ENCODE measurements at regions not wholly inside any gene's neighbourhood (a gene's known extent, or its start where the extent isn't known, plus 50 kb on each side); places are given as distances from the start of the nearest gene placed in this dataset.
A peak's percentile ranks its signal among the peaks of the same experiment; 100 is the strongest.

DNA sequence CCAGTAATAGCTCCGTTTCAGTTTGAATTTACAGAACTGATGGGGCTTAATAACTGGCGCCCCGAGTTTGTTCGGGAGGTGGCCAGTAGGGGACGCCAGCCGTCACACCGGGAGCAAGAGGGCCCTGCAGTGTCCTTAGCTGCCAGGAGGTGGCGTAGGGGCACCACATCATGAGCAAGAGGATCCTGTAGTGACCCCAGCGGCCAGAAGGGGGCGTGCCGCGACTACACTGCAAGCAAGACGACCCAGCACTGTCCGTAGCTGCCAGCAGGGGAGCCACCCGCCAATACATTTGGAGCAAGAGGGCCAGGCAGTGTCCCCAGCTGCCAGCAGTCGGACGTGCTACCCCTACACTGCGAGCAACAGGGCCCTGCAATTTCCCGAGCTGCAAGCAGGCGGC, 663.7 kb upstream of the B3GAT1 start:
- Mint-ChIP-seq H3K27ac (peak overlapping the region; percentile 48), H3K9me3 (no peaks in the 10 kb centered on the region), H3K4me1 (ENCODE audit: unreplicated experiment) (no peaks in the 10 kb centered on the region), H3K4me3 (no peak overlapping the region), H3K27me3 (no peaks in the 10 kb centered on the region), H3K36me3 (no peaks in the 10 kb centered on the region)
- DNase-seq (ENCODE audit: extremely low spot score, unreplicated experiment): no peak
- TF ChIP-seq, protein P1, sequence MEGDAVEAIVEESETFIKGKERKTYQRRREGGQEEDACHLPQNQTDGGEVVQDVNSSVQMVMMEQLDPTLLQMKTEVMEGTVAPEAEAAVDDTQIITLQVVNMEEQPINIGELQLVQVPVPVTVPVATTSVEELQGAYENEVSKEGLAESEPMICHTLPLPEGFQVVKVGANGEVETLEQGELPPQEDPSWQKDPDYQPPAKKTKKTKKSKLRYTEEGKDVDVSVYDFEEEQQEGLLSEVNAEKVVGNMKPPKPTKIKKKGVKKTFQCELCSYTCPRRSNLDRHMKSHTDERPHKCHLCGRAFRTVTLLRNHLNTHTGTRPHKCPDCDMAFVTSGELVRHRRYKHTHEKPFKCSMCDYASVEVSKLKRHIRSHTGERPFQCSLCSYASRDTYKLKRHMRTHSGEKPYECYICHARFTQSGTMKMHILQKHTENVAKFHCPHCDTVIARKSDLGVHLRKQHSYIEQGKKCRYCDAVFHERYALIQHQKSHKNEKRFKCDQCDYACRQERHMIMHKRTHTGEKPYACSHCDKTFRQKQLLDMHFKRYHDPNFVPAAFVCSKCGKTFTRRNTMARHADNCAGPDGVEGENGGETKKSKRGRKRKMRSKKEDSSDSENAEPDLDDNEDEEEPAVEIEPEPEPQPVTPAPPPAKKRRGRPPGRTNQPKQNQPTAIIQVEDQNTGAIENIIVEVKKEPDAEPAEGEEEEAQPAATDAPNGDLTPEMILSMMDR (conservative IDR thresholded peaks at IDR 0.05): peak; percentile 67

DNA sequence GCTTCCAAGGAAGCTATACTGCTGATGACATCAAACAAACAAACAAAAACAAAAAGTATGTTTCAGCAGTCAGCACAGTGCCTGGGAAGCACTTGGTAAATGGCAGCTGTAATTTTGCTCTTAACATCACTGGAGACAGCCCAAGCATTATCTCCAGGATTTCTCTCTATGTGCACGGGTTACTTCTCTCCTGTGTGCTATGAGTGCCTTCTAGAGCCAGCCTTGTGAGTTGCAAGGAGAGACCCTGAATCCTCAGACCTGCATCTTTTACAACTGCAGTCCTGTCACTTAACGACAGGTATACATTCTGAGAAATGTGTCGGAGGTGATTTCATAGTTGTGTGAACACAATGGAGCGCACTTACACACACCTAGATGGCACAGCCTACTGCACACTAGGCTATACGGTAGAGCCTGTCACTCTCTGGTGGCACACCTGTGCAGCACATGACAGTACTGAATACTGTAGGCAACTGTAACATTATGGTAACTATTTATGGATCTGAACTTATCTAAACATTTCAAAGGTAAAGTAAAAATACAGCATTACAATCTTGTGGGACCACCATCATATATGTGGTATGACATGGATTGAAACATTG, 662.5 kb upstream of the B3GAT1 start:
- peaks cover 4% of the 10 kb centered on the region for H3K27me3 Mint-ChIP-seq
- H3K4me3 Mint-ChIP-seq: no peak overlapping the region
- no peaks in the 10 kb centered on the region for H3K4me1 Mint-ChIP-seq (ENCODE audit: unreplicated experiment)
- no peak for DNase-seq (ENCODE audit: extremely low spot score, unreplicated experiment)
- no peaks in the 10 kb centered on the region for H3K9me3 Mint-ChIP-seq
- TF ChIP-seq, protein P1 (conservative IDR thresholded peaks at IDR 0.05): peak; percentile 35
- no peaks in the 10 kb centered on the region for H3K36me3 Mint-ChIP-seq
- H3K27ac Mint-ChIP-seq: no peak overlapping the region

DNA sequence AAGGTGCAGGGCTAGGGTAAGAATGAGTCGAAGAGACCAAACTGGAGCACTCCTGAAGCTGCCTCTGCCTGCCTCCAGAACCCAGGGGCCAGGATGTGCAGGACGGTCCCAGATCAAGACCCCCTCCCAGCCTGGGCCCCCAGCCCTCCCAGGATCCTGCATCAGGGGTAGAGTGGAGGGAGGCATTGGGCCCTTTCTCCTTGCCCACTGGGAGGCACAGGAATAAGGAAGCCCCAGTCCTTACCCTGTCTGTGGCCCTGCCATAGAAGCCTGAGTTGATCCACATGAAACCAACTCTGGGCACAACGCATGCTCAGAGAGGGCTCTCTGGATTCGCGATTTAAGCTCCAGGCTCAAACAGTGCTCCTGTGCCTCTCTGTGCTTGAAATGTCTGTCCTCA, 661.8 kb upstream of the B3GAT1 start:
- Mint-ChIP-seq H3K9me3 (no peaks in the 10 kb centered on the region), H3K4me3 (no peak overlapping the region), H3K27ac (no peak overlapping the region), H3K36me3 (no peaks in the 10 kb centered on the region), H3K27me3 (peaks cover 8% of the 10 kb centered on the region), H3K4me1 (ENCODE audit: unreplicated experiment) (no peaks in the 10 kb centered on the region)
- no peak for DNase-seq (ENCODE audit: extremely low spot score, unreplicated experiment)
- TF ChIP-seq, protein P1 (conservative IDR thresholded peaks at IDR 0.05): no peak

DNA sequence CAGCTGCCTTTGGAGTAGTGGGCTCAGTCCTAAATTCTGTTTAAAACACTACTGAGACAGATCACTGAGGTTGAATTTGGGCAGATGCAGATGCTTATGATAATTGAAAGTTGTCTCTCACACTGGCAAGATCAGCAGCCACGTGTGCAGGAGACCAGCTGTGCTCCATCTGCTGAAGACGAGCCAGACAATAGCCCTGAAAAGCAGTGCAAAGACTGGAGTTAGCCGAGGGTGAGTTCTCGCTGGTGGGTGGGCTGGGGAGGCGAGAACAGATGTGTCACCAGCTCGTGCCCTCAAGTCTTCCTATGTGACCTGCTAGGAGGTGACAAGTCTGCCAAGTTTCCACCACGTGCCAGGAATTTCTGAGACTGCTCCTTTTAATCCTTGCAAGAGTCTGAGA, 661.3 kb upstream of the B3GAT1 start:
- Mint-ChIP-seq H3K27ac (no peak overlapping the region), H3K9me3 (no peaks in the 10 kb centered on the region), H3K27me3 (peaks cover 8% of the 10 kb centered on the region), H3K36me3 (no peaks in the 10 kb centered on the region), H3K4me3 (no peak overlapping the region), H3K4me1 (ENCODE audit: unreplicated experiment) (no peaks in the 10 kb centered on the region)
- no peak for DNase-seq (ENCODE audit: extremely low spot score, unreplicated experiment)
- TF ChIP-seq, protein P1 (conservative IDR thresholded peaks at IDR 0.05): no peak

DNA sequence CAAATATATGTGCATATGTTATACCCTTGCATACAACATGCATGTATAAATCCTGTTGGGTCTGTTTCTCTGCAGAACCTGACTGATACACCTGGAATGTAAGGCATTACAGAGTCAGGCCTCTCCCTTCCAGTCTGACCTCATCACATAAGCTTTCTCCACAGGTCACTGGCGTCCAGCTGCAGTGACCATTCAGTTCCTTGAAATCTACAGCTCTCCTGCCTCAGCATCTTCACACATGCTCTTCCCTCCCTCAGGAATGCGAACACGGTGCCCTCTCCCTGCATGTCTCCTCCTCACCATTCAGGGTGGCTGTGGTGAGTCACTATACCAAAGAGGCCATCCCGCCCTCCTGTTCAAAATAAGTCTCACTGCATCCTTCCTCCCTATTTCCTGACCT, 657.8 kb upstream of the B3GAT1 start:
- no peak overlapping the region for H3K27ac Mint-ChIP-seq
- H3K9me3 Mint-ChIP-seq: no peaks in the 10 kb centered on the region
- TF ChIP-seq, protein P1 (conservative IDR thresholded peaks at IDR 0.05): no peak
- no peak overlapping the region for H3K4me3 Mint-ChIP-seq
- no peaks in the 10 kb centered on the region for H3K36me3 Mint-ChIP-seq
- no peaks in the 10 kb centered on the region for H3K4me1 Mint-ChIP-seq (ENCODE audit: unreplicated experiment)
- DNase-seq (ENCODE audit: extremely low spot score, unreplicated experiment): no peak
- H3K27me3 Mint-ChIP-seq: peaks cover 14% of the 10 kb centered on the region

DNA sequence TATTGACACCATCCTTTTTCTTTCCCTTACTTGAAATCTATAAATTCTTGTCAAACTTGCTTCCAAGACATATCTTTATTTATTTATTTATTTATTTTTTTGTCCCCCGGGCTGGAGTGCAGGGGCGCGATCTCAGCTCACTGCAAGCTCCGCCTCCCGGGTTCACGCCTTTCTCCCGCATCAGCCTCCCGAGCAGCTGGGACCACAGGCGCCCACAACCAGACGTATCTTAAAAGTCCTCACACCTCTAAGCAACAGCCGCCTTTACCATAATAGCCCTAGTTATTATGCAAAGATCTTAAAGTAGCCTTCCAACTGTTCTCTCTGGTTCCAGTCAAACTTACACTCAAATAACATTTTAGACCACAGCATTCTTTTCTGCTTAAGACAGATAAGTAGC, 657.0 kb upstream of the B3GAT1 start:
- H3K36me3 Mint-ChIP-seq: no peaks in the 10 kb centered on the region

More for the DNA sequence above, 657.0 kb upstream of the B3GAT1 start:
- TF ChIP-seq, protein P1 (conservative IDR thresholded peaks at IDR 0.05): no peak
- no peak overlapping the region for H3K27ac Mint-ChIP-seq
- peaks cover 14% of the 10 kb centered on the region for H3K27me3 Mint-ChIP-seq
- no peaks in the 10 kb centered on the region for H3K4me1 Mint-ChIP-seq (ENCODE audit: unreplicated experiment)
- H3K4me3 Mint-ChIP-seq: no peak overlapping the region
- DNase-seq (ENCODE audit: extremely low spot score, unreplicated experiment): no peak
- H3K9me3 Mint-ChIP-seq: no peaks in the 10 kb centered on the region

Measured in type B pancreatic cell (in vitro differentiated cells).